Activated CD8-positive, alpha-beta T cell treated with anti-CD3 and anti-CD28 coated beads, Interleukin-2, amount 10 ng/mL, durations not matched to agents 7 days and 5 days (primary cell): ENCODE measurements at regions not wholly inside any gene's neighbourhood (a gene's known extent, or its start where the extent isn't known, plus 50 kb on each side); places are given as distances from the start of the nearest gene placed in this dataset.

Source experiments
- ATAC-seq: fragments of 150-1000 bp; cut with Tn5 transposase; one replicate; pipeline ENCODE4 v1.10.0; 2021; ENCODE audit warnings: moderate library complexity
- CTCF ChIA-PET: fragments of 350-600 bp; sonication (Branson Sonifier 250); formaldehyde crosslinking; loops from one replicate; lab custom pipeline; 2021; ENCODE audit warnings: antibody characterized with exemption; lab: Charles Lee
- POLR2A ChIA-PET: fragments of 350-600 bp; sonication (Branson Sonifier 250); formaldehyde crosslinking; loops from one replicate; lab custom pipeline; 2021; ENCODE audit warnings: antibody characterized with exemption; lab: Charles Lee
- DNase-seq: peaks from one replicate; pipeline ENCODE4 v3.0.0-alpha.2; 2020
- H3K27ac Mint-ChIP-seq: one replicate; pipeline ENCODE4 v1.8.0; 2021; ENCODE audit warnings: mild to moderate bottlenecking, mixed read lengths
- H3K27me3 Mint-ChIP-seq: one replicate; pipeline ENCODE4 v1.8.0; 2021; ENCODE audit warnings: low read depth, mixed read lengths
- H3K36me3 Mint-ChIP-seq: one replicate; pipeline ENCODE4 v1.8.0; 2021; ENCODE audit warnings: low read depth, mixed read lengths
- H3K4me1 Mint-ChIP-seq: one replicate; pipeline ENCODE4 v1.8.0; 2021; ENCODE audit warnings: low read depth, mixed read lengths
- H3K4me3 Mint-ChIP-seq: one replicate; pipeline ENCODE4 v1.8.0; 2021; ENCODE audit warnings: mild to moderate bottlenecking, mixed read lengths
- H3K9me3 Mint-ChIP-seq: one replicate; pipeline ENCODE4 v1.8.0; 2022; ENCODE audit warnings: mixed read lengths; ENCODE audit not compliant: insufficient read depth

DNA sequence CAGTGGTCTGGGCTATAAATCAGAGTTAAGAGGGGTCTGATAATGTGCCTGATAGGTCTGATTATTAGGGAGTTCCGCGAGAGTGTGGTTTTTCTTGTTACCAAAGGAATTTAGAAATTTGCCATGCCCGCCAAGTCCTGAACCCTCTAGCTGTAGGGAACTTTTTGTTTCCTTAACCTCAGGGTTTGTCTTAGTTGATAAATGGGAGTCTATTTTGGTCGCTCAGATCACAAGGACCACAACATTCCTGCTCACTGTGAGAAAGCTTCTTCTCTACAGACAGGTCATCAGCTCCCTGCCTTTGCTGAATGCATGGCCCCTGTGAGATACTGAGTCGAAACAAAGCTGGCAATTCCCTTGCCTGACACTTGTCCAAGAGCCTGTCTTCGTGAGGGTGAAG, 497.8 kb downstream of the HS3ST4 start:
- no peak for ATAC-seq
- Mint-ChIP-seq H3K27me3 (peaks cover 2% of the 10 kb centered on the region), H3K9me3 (no peaks in the 10 kb centered on the region), H3K4me1 (no peaks in the 10 kb centered on the region), H3K4me3 (no peak overlapping the region), H3K36me3 (no peaks in the 10 kb centered on the region), H3K27ac (no peak overlapping the region)
- ChIA-PET POLR2A (no interaction called here), CTCF (no interaction called here)
- no peak for DNase-seq

DNA sequence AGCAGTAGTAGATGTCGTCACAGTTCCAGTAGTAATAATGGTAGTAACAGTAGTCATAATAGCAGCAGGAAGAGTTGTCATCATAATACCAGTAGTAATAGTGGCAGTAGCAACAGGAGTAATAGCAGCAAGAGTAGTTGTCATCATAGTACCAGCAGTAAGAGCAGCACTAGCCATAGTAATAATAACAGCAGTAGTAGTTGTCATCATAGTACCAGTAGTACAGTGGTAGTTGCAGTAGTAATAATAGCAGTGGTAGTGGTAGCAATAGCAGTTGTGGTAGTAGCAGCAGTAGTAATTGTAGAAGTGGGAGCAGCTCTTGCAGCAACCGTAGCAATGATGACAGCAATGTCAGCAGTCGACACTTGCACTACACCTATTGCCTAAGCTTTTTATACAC, 502.8 kb downstream of the HS3ST4 start:
- Mint-ChIP-seq H3K4me1 (no peaks in the 10 kb centered on the region), H3K9me3 (no peaks in the 10 kb centered on the region), H3K4me3 (no peak overlapping the region), H3K36me3 (no peaks in the 10 kb centered on the region), H3K27me3 (no peaks in the 10 kb centered on the region), H3K27ac (no peak overlapping the region)
- CTCF ChIA-PET = no interaction called here
- no peak for DNase-seq
- POLR2A ChIA-PET = no interaction called here
- no peak for ATAC-seq

DNA sequence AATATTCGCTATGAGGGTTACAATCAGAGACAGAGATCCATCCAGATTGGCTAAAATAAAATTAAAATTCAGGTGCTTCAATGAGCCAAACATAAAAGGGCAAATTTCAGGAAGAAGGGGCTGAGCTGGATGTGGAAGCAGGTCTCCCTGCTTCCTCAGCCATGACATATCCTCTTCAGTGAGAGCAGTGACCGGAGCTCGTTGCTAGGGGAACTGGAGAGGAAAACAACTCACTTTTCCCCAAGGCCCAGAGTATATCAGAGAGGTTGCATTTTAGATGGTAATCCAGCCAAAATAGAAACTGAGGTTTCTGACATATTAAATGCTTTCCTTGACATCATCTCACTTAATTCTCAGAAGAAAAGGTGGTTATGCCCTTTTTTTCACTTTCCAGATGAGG, 503.5 kb downstream of the HS3ST4 start:
- Mint-ChIP-seq H3K4me1 (no peaks in the 10 kb centered on the region), H3K27ac (no peak overlapping the region), H3K4me3 (no peak overlapping the region), H3K9me3 (no peaks in the 10 kb centered on the region), H3K36me3 (no peaks in the 10 kb centered on the region), H3K27me3 (no peaks in the 10 kb centered on the region)
- ATAC-seq (no peak), DNase-seq (no peak)
- CTCF ChIA-PET = no interaction called here
- POLR2A ChIA-PET = no interaction called here

DNA sequence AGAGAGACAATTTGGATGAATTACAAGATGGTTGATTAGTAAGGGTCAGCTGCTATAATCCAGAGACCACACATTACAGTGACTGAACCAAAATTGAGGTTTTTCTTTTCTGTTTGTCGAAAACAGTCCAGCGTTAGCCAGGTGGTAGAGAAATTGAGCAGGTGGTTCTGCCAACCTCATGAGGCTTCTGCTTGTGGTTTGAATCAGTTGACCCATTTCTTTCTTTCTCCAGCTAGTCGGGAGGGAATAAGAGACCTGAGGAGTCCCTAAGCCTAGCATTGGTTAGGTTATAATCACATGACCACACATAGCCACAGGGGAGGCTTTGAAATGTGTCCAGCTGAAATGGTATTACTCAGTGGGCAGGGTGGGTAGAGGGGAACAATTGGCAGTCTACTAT, 504.6 kb downstream of the HS3ST4 start:
- no peak for ATAC-seq
- H3K4me3 Mint-ChIP-seq = no peak overlapping the region
- H3K9me3 Mint-ChIP-seq = no peaks in the 10 kb centered on the region
- H3K36me3 Mint-ChIP-seq = no peaks in the 10 kb centered on the region
- DNase-seq = no peak
- no peaks in the 10 kb centered on the region for H3K4me1 Mint-ChIP-seq
- ChIA-PET CTCF (no interaction called here), POLR2A (no interaction called here)
- no peak overlapping the region for H3K27ac Mint-ChIP-seq
- H3K27me3 Mint-ChIP-seq = no peaks in the 10 kb centered on the region

DNA sequence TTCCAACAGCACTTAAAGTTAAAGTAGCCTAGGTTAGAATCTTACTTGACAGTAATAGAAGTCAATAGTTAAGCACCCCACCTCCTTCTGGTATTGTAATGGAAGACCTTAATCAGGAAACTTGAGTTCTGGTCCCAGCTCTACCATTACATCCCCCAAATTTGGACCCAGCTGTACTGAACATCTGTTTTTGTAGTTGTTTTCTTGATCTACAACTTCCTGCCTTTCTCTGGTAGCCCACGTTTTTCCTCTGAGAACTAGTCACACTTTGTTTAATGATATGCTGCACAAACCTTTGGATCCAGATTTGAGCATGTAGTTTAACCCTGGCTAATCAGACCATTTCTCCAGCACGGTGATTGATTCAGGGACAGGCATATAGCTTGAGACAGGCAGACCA, 505.0 kb downstream of the HS3ST4 start:
- POLR2A ChIA-PET = no interaction called here
- ATAC-seq (no peak), DNase-seq (no peak)
- no peak overlapping the region for H3K4me3 Mint-ChIP-seq
- no peaks in the 10 kb centered on the region for H3K36me3 Mint-ChIP-seq
- no peaks in the 10 kb centered on the region for H3K27me3 Mint-ChIP-seq
- CTCF ChIA-PET = no interaction called here
- no peaks in the 10 kb centered on the region for H3K4me1 Mint-ChIP-seq
- no peak overlapping the region for H3K27ac Mint-ChIP-seq
- no peaks in the 10 kb centered on the region for H3K9me3 Mint-ChIP-seq

DNA sequence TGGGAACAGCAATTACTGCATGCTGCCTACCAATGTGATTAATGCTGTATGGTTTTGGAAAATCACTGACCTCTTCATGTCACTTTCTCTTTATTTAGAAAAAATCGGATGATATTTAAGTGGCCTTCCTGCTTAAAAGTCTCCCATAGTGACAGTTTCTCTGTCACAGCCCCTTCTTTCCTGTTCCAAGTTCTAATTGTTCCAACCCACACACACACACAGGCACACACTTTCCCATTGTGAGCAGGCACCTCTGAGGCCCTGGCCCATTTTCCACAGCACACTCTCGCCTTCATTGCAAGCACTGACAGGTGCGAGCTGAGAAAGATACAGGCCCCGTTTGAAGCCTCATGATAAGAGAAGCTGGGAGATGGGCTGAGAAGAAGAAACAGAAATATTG, 505.9 kb downstream of the HS3ST4 start:
- ChIA-PET CTCF (no interaction called here), POLR2A (no interaction called here)
- DNase-seq = no peak
- Mint-ChIP-seq H3K27ac (no peak overlapping the region), H3K27me3 (no peaks in the 10 kb centered on the region), H3K36me3 (no peaks in the 10 kb centered on the region), H3K4me3 (no peak overlapping the region), H3K4me1 (no peaks in the 10 kb centered on the region), H3K9me3 (no peaks in the 10 kb centered on the region)
- no peak for ATAC-seq

DNA sequence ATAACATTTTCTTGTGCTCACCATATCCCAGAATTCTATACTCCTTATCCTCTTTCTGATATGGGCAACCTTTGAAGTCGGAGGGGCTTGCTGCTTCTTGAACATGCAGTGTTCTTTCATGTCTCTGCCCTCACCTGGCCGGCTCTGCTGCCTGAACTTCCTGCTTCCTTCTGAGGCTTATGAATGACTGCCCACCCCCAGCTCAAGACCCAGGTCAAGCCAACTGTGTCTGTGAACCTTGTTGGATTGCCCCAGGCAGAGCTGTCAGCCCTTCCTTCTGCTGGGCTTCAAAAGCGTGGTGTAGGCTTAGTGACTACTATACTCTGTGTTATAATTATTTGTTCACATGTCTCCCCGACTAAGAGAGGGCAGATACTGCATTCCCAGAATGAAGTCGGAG, 506.5 kb downstream of the HS3ST4 start:
- Mint-ChIP-seq H3K27me3 (no peaks in the 10 kb centered on the region), H3K9me3 (no peaks in the 10 kb centered on the region)
- CTCF ChIA-PET = no interaction called here

DNA sequence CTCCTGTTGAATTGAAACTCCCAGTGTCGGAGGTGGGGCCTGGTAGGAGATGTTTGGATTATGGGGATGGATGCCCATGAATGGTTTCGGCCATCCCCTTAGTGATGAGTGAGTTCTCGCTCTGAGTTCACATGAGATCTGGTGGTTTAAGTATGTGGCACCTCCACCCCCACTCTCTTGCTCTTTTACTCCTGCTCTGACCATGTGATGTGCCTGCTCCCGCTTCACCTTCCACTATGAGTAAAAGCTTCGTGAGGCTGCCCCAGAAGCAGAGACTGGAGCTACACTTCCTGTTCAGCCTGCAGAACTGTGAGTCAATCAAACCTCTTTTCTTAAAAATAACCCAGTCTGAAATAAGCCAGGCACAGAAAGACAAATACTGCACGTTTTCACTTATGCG, 512.4 kb downstream of the HS3ST4 start:
- no peak for ATAC-seq
- ChIA-PET CTCF (no interaction called here), POLR2A (no interaction called here)
- no peak for DNase-seq
- H3K27me3 Mint-ChIP-seq = no peaks in the 10 kb centered on the region
- H3K9me3 Mint-ChIP-seq = no peaks in the 10 kb centered on the region
- H3K4me1 Mint-ChIP-seq = no peaks in the 10 kb centered on the region
- no peaks in the 10 kb centered on the region for H3K36me3 Mint-ChIP-seq
- no peak overlapping the region for H3K27ac Mint-ChIP-seq
- no peak overlapping the region for H3K4me3 Mint-ChIP-seq

More for the DNA sequence above, 506.5 kb downstream of the HS3ST4 start:
- DNase-seq (no peak), ATAC-seq (no peak)
- Mint-ChIP-seq H3K36me3 (no peaks in the 10 kb centered on the region), H3K4me1 (no peaks in the 10 kb centered on the region), H3K27ac (no peak overlapping the region), H3K4me3 (no peak overlapping the region)
- POLR2A ChIA-PET = no interaction called here

DNA sequence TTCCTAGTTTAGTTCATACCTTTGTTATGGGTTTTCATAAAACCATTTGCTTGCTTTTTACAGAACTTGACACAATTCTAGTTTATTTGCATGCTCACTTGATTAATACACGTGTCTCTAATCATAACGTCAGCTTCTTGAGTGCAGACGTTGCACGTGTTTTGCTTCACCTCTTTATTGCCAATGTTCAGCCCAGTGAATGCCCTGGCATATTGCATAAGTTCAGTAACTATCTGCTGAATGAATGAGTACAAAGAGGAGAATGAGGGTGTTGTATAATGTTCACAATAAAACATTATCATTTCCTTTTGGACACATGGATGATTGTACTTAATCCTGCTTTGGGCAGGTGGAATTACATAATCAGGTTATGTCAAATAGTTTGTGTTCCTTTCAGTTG, 519.8 kb downstream of the HS3ST4 start:
- no peaks in the 10 kb centered on the region for H3K4me1 Mint-ChIP-seq
- no peak overlapping the region for H3K27ac Mint-ChIP-seq
- H3K4me3 Mint-ChIP-seq = no peak overlapping the region
- DNase-seq (no peak), ATAC-seq (no peak)
- no peaks in the 10 kb centered on the region for H3K9me3 Mint-ChIP-seq
- POLR2A ChIA-PET = no interaction called here
- H3K36me3 Mint-ChIP-seq = no peaks in the 10 kb centered on the region
- CTCF ChIA-PET = no interaction called here
- H3K27me3 Mint-ChIP-seq = peaks cover 5% of the 10 kb centered on the region

DNA sequence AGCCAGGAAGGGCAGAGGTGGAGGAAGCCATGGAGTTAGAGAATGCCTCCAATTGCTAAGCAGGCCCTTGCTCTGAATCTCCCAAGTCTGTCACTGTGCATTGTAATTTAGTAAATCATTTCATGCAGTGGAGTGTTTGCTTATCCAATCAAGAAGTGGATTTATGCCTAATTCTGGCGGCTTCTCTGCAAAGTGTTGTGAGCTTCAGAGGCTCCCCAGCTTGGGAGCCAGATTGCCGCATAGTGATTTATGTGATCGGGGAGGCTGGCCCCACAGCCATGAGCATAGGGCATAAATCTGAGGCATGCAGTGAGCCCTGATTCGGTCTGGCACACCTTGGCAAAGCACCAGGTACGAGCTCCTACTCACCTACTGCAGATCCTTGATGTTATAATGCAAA, 520.8 kb downstream of the HS3ST4 start:
- no peak overlapping the region for H3K4me3 Mint-ChIP-seq
- peaks cover 5% of the 10 kb centered on the region for H3K27me3 Mint-ChIP-seq
- POLR2A ChIA-PET = no interaction called here

DNA sequence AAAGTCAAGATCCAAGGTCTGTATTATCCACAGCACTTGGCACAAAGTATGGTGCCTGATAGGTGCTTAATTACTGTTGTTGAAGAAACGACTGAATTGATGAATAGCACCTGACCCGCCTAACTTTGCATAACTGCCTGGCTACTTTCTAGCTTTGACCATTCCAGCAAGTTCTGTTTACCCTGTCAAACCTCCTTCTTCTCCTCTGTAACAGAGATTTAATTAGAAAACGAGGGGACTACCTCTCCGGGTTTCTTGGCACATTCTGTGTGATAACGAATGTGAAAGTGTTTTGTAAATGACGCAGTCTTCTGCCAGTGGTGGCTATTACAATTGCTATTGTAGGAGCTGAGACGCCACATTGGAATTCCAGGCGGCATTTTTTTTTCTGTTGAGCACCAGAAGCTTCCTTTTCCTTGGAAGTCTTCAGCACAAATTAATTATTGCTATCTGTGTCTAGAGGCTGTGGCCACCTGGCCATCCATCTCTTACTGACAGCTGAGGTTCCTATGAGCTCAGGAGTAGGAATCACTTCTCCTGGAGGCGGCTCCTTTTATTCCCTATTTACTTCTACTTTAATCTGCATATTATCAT, 522.9 kb downstream of the HS3ST4 start:
- CTCF ChIA-PET = no interaction called here

More for the DNA sequence above, 520.8 kb downstream of the HS3ST4 start:
- CTCF ChIA-PET = no interaction called here
- H3K9me3 Mint-ChIP-seq = no peaks in the 10 kb centered on the region
- ATAC-seq = no peak
- DNase-seq = no peak
- no peaks in the 10 kb centered on the region for H3K36me3 Mint-ChIP-seq
- no peaks in the 10 kb centered on the region for H3K4me1 Mint-ChIP-seq
- H3K27ac Mint-ChIP-seq = no peak overlapping the region

DNA sequence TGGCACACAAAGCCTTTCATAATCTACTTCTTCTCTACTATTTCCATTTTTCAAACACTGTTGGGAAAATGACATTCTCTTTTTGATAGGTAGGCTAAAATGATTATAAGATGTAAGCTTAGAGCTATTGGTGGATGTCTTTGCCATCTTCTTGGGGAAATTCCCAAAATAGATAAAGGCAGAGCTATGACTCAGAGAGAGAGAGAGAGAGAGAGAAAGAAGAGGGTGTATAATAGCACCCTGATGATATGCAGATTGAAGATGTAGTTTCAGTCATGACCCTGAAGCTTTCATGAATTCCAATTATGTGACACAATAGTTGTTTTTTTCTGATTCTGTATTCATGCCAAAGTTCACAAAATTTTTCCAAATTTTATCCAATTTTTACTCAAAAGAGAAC, 529.1 kb downstream of the HS3ST4 start:
- H3K4me1 Mint-ChIP-seq = no peaks in the 10 kb centered on the region
- no peaks in the 10 kb centered on the region for H3K36me3 Mint-ChIP-seq
- no peak overlapping the region for H3K4me3 Mint-ChIP-seq
- POLR2A ChIA-PET = no interaction called here
- DNase-seq = no peak
- CTCF ChIA-PET = no interaction called here
- peaks cover 10% of the 10 kb centered on the region for H3K27me3 Mint-ChIP-seq
- no peak for ATAC-seq
- H3K27ac Mint-ChIP-seq = no peak overlapping the region
- H3K9me3 Mint-ChIP-seq = no peaks in the 10 kb centered on the region

More for the DNA sequence above, 522.9 kb downstream of the HS3ST4 start:
- POLR2A ChIA-PET = no interaction called here
- Mint-ChIP-seq H3K27ac (no peak overlapping the region), H3K4me3 (no peak overlapping the region), H3K9me3 (no peaks in the 10 kb centered on the region), H3K27me3 (peaks cover 11% of the 10 kb centered on the region), H3K4me1 (no peaks in the 10 kb centered on the region), H3K36me3 (no peaks in the 10 kb centered on the region)
- DNase-seq (no peak), ATAC-seq (no peak)

DNA sequence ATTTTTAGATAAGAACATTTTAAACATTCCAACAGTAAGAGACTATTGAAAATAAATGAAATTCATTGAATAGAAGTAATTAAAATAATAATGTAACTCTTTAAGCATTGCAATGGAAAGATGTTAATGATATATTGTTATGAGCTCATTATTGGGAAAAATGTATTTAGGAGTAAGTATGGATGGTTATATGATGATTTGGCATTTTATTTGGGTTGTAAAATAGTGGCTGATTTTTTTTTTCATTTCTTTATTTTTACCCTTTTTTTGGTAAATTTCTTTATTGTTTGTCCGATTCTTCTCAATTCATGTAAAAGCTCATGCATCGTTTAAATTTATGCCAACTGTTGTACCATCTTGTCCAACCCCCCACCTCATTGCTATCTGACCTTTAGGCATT, 539.9 kb downstream of the HS3ST4 start:
- DNase-seq (no peak), ATAC-seq (no peak)
- Mint-ChIP-seq H3K9me3 (no peaks in the 10 kb centered on the region), H3K27me3 (no peaks in the 10 kb centered on the region), H3K36me3 (no peaks in the 10 kb centered on the region), H3K4me3 (no peak overlapping the region), H3K4me1 (no peaks in the 10 kb centered on the region), H3K27ac (no peak overlapping the region)
- ChIA-PET POLR2A (no interaction called here), CTCF (no interaction called here)
